OCI-LY1 (cell line): ENCODE measurements at regions not wholly inside any gene's neighbourhood (a gene's known extent, or its start where the extent isn't known, plus 50 kb on each side); places are given as distances from the start of the nearest gene placed in this dataset.
"Not testable (repeated sequence)": the region's sequence is repeated elsewhere in the genome, so short reads cannot be mapped to it uniquely, and the experiment has no call there.

ENCODE experiments used
- H2AFZ ChIP-seq: fragments of 200-600 bp; sonication (generic), shearing (Covaris generic); 2 replicates; pipeline ENCODE4 v1.6.0; 2014; ENCODE audit warnings: antibody characterized with exemption, mild to moderate bottlenecking, low read length
- H3F3A ChIP-seq: fragments of 200-600 bp; sonication (generic), shearing (Covaris generic); 2 replicates; pipeline ENCODE4 v1.6.0; 2014; ENCODE audit warnings: mild to moderate bottlenecking, antibody characterized with exemption, low read length, moderate library complexity; ENCODE audit not compliant: insufficient read depth
- H3K27ac ChIP-seq: fragments of 200-600 bp; sonication (generic); 2 replicates; pipeline ENCODE4 v1.5.1; 2014; ENCODE audit warnings: low read length, mixed run types, mild to moderate bottlenecking, low read depth; ENCODE audit not compliant: poor library complexity, severe bottlenecking
- H3K27me3 ChIP-seq: fragments of 200-600 bp; sonication (generic); 2 replicates; pipeline ENCODE4 v1.6.0; 2014; ENCODE audit warnings: antibody characterized with exemption, mild to moderate bottlenecking, low read length, moderate library complexity; ENCODE audit not compliant: insufficient read depth
- H3K36me3 ChIP-seq: fragments of 200-600 bp; sonication (generic); 2 replicates; pipeline ENCODE4 v1.6.1; 2014; ENCODE audit warnings: mild to moderate bottlenecking, antibody characterized with exemption, low read length, moderate library complexity, mixed read lengths; ENCODE audit not compliant: insufficient read depth
- H3K4me1 ChIP-seq: fragments of 200-600 bp; sonication (generic); 2 replicates; pipeline ENCODE4 v1.5.1; 2014; ENCODE audit warnings: mild to moderate bottlenecking, low read length, moderate library complexity; ENCODE audit not compliant: insufficient read depth, severe bottlenecking
- H3K4me2 ChIP-seq: fragments of 200-600 bp; sonication (generic), shearing (Covaris generic); 2 replicates; pipeline ENCODE4 v1.6.1; 2014; ENCODE audit warnings: low read length
- H3K4me3 ChIP-seq: fragments of 200-600 bp; sonication (generic); 2 replicates; pipeline ENCODE4 v1.5.1; 2014; ENCODE audit warnings: low read length, low read depth, mild to moderate bottlenecking, mixed read lengths; ENCODE audit not compliant: poor library complexity, severe bottlenecking
- H3K79me2 ChIP-seq: fragments of 200-600 bp; shearing (Covaris generic); 2 replicates; pipeline ENCODE4 v1.6.1; 2016; ENCODE audit warnings: mixed run types, low read length, mixed read lengths; ENCODE audit not compliant: insufficient read depth
- H3K9ac ChIP-seq: fragments of 200-600 bp; sonication (generic), shearing (Covaris generic); 2 replicates; pipeline ENCODE4 v1.6.1; 2014; ENCODE audit warnings: mild to moderate bottlenecking, low read length, mixed read lengths
- H3K9me2 ChIP-seq: fragments of 200-600 bp; sonication (generic), shearing (Covaris generic); 2 replicates; pipeline ENCODE4 v1.6.1; 2014; ENCODE audit warnings: low read depth, mild to moderate bottlenecking, low read length, mixed read lengths
- H3K9me3 ChIP-seq: fragments of 200-600 bp; shearing (Covaris generic); 2 replicates; pipeline ENCODE4 v1.6.1; 2014; ENCODE audit warnings: low read length, mixed read lengths
- H4K20me1 ChIP-seq: fragments of 200-600 bp; sonication (generic), shearing (Covaris generic); 2 replicates; pipeline ENCODE4 v1.6.0; 2016; ENCODE audit warnings: mild to moderate bottlenecking, low read length; ENCODE audit not compliant: insufficient read depth
- EZH2 ChIP-seq: fragments of 200-600 bp; sonication (generic), shearing (Covaris generic); IDR thresholded peaks from 2 replicates; pipeline ENCODE4 v1.8.0; 2017; ENCODE audit warnings: borderline replicate concordance, mixed run types, mild to moderate bottlenecking, antibody characterized with exemption, low read length, moderate library complexity, mixed read lengths
- TF ChIP-seq, protein P1 (sequence below): fragments of 200-600 bp; sonication (generic), shearing (Covaris generic); IDR thresholded peaks from 2 replicates; pipeline ENCODE4 v1.5.1; 2017; ENCODE audit warnings: mild to moderate bottlenecking, antibody characterized with exemption, low read length, moderate library complexity, mixed read lengths

DNA sequence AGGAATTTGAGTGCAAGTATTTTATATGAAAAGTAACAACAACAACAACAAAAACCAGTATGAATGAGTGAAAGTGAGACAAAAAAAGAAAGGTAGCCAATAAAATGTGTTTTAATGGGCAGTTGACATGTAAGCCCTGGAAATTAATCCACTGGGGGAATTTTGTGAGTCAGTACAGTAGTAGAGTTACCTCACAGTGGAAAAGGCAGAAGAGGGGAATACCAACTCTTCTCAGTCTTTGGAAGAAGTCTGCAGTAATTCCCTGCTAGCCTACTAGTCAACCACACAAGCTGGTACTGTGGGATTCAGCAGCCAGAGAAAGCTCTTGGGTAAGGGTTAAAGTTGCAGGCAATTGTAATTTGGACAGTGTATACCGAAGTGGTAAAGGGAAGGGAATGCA lies 76.3 kb upstream of the IL15 start:
- no peaks in the 10 kb centered on the region for H3K27me3 ChIP-seq
- no peaks in the 10 kb centered on the region for H3K9me2 ChIP-seq
- H3F3A ChIP-seq = no peaks in the 10 kb centered on the region
- H3K9me3 ChIP-seq = no peaks in the 10 kb centered on the region
- no peaks in the 10 kb centered on the region for H3K36me3 ChIP-seq
- H2AFZ ChIP-seq = no peak overlapping the region
- H3K79me2 ChIP-seq = no peaks in the 10 kb centered on the region
- no peak overlapping the region for H3K9ac ChIP-seq
- H3K4me3 ChIP-seq = no peak overlapping the region
- H3K4me2 ChIP-seq = no peak overlapping the region
- no peaks in the 10 kb centered on the region for H3K4me1 ChIP-seq
- H4K20me1 ChIP-seq = no peaks in the 10 kb centered on the region
- no peak overlapping the region for H3K27ac ChIP-seq
- TF ChIP-seq, protein P1, sequence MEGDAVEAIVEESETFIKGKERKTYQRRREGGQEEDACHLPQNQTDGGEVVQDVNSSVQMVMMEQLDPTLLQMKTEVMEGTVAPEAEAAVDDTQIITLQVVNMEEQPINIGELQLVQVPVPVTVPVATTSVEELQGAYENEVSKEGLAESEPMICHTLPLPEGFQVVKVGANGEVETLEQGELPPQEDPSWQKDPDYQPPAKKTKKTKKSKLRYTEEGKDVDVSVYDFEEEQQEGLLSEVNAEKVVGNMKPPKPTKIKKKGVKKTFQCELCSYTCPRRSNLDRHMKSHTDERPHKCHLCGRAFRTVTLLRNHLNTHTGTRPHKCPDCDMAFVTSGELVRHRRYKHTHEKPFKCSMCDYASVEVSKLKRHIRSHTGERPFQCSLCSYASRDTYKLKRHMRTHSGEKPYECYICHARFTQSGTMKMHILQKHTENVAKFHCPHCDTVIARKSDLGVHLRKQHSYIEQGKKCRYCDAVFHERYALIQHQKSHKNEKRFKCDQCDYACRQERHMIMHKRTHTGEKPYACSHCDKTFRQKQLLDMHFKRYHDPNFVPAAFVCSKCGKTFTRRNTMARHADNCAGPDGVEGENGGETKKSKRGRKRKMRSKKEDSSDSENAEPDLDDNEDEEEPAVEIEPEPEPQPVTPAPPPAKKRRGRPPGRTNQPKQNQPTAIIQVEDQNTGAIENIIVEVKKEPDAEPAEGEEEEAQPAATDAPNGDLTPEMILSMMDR = no peak

DNA sequence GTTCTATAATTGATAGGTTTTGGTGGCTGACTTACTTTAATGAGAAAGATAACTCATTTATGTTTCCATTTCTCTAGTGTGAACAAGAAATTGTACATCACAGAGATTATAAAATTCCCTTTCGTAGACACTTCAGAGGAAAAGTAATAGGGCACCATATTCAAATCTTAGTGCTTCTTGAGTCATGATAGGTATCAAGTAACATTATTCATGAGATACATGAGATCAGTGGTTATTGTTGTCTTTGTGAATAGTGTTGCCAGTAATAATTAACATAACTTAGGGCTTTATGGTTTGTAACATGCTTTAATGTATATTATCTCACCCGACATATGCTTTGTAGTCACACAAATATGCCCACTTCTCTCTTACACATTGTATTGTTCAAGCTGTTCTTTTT lies 73.7 kb upstream of the IL15 start:
- H4K20me1 ChIP-seq = no peaks in the 10 kb centered on the region
- no peaks in the 10 kb centered on the region for H3K4me1 ChIP-seq
- no peak overlapping the region for H3K4me3 ChIP-seq
- no peaks in the 10 kb centered on the region for H3K79me2 ChIP-seq
- no peaks in the 10 kb centered on the region for H3K27me3 ChIP-seq
- H2AFZ ChIP-seq = no peak overlapping the region
- no peaks in the 10 kb centered on the region for H3K9me3 ChIP-seq
- no peaks in the 10 kb centered on the region for H3K9me2 ChIP-seq
- no peak overlapping the region for H3K27ac ChIP-seq
- TF ChIP-seq, protein P1 = no peak
- TF ChIP-seq EZH2 = no peak
- no peak overlapping the region for H3K4me2 ChIP-seq
- H3K9ac ChIP-seq = no peak overlapping the region
- H3K36me3 ChIP-seq = no peaks in the 10 kb centered on the region
- no peaks in the 10 kb centered on the region for H3F3A ChIP-seq

DNA sequence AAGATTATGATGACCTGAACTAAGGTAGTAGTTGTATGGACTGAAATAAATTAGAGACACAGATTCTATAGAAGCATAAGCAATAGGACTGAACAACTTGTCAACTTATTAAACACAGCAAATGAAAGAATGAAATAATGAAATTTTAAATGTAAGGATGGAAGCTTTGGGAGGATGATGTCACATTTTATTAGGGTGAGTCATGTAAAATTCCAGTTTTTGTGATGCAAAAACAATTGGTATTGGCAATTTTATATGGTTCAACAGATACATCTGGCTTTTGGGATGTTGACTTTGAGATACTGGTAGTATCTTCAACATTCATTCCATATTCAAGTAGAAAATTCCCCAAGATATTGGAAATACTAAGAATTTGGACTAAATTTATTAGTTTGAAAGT lies 72.7 kb upstream of the IL15 start:
- Histone ChIP-seq H2AFZ (no peak overlapping the region), H3K4me2 (no peak overlapping the region), H3K4me1 (no peaks in the 10 kb centered on the region), H3K27me3 (no peaks in the 10 kb centered on the region), H3K9ac (no peak overlapping the region), H3K9me3 (no peaks in the 10 kb centered on the region), H3K79me2 (no peaks in the 10 kb centered on the region), H4K20me1 (no peaks in the 10 kb centered on the region), H3K36me3 (no peaks in the 10 kb centered on the region), H3K4me3 (no peak overlapping the region), H3F3A (no peaks in the 10 kb centered on the region), H3K9me2 (no peaks in the 10 kb centered on the region), H3K27ac (no peak overlapping the region)
- TF ChIP-seq EZH2 = no peak
- TF ChIP-seq, protein P1 = no peak

DNA sequence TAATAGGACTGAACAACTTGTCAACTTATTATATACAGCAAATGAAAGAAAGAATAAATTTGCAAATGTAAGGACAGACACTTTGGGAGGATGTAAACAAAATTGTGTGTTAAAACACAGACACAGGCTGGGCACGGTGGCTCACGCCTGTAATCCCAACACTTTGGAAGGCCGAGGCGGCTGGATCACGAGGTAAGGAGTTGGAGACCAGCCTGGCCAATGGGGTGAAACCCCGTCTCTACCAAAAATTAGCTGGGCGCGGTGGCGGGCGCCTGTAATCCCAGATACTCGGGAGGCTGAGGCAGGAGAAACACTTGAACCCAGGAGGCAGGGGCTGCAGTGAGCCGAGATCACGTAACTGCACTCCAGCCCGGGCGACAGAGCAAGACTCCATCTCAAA lies 71.4 kb upstream of the IL15 start:
- H3K79me2 ChIP-seq, H3K4me1 ChIP-seq, H3K9me3 ChIP-seq, H3K9me2 ChIP-seq, H3K4me2 ChIP-seq, H3K9ac ChIP-seq, H2AFZ ChIP-seq, H3K27ac ChIP-seq, H3K36me3 ChIP-seq, H3K27me3 ChIP-seq, H3F3A ChIP-seq, H4K20me1 ChIP-seq, H3K4me3 ChIP-seq: not testable (repeated sequence)
